HUES6 (cell line): ENCODE measurements at regions not wholly inside any gene's neighbourhood (a gene's known extent, or its start where the extent isn't known, plus 50 kb on each side); places are given as distances from the start of the nearest gene placed in this dataset.

Source experiments
- H3K27ac ChIP-seq: 2 replicates; pipeline ENCODE4 v1.7.0; 2013; ENCODE audit warnings: low read depth, mild to moderate bottlenecking, low read length, inconsistent platforms
- H3K27me3 ChIP-seq: 2 replicates; pipeline ENCODE4 v1.6.1; 2013; ENCODE audit warnings: low read length; ENCODE audit not compliant: control insufficient read depth, insufficient read depth
- H3K36me3 ChIP-seq: 2 replicates; pipeline ENCODE4 v1.6.1; 2013; ENCODE audit warnings: low read length; ENCODE audit not compliant: control insufficient read depth, insufficient read depth
- H3K4me1 ChIP-seq: 2 replicates; pipeline ENCODE4 v1.6.1; 2013; ENCODE audit warnings: low read length; ENCODE audit not compliant: control insufficient read depth, insufficient read depth
- H3K4me3 ChIP-seq: 2 replicates; pipeline ENCODE4 v1.5.1; 2013; ENCODE audit warnings: low read depth, low read length
- H3K9ac ChIP-seq: one replicate; pipeline ENCODE4 v1.6.1; 2013; ENCODE audit warnings: mild to moderate bottlenecking, low read length
- H3K9me3 ChIP-seq: 2 replicates; pipeline ENCODE4 v1.6.1; 2013; ENCODE audit warnings: low read depth, low read length; ENCODE audit not compliant: control insufficient read depth, insufficient read depth

- Histone ChIP-seq H3K27me3 (no peaks in the 10 kb centered on the region), H3K4me3 (no peak overlapping the region), H3K9ac (no peak overlapping the region), H3K4me1 (peaks cover 6% of the 10 kb centered on the region; the same call in 1 of the 2 replicates), H3K9me3 (no peaks in the 10 kb centered on the region), H3K27ac (no peak overlapping the region), H3K36me3 (no peaks in the 10 kb centered on the region)
Measured at GRCh38 chr13:44022196-44022595, 142.5 kb downstream of the LACC1 start.

GRCh38 chr13:44024167-44024845 lies 144.6 kb downstream of the LACC1 start:
- H3K9me3 ChIP-seq, result no peaks in the 10 kb centered on the region
- H3K27me3 ChIP-seq, result no peaks in the 10 kb centered on the region
- H3K27ac ChIP-seq, result no peak overlapping the region
- H3K4me3 ChIP-seq, result no peak overlapping the region
- H3K9ac ChIP-seq, result no peak overlapping the region
- no peaks in the 10 kb centered on the region for H3K4me1 ChIP-seq
- no peaks in the 10 kb centered on the region for H3K36me3 ChIP-seq

GRCh38 chr13:44024846-44025195 lies 145.1 kb downstream of the LACC1 start:
- Histone ChIP-seq H3K9me3 (no peaks in the 10 kb centered on the region), H3K9ac (no peak overlapping the region), H3K27me3 (no peaks in the 10 kb centered on the region), H3K4me1 (no peaks in the 10 kb centered on the region), H3K27ac (no peak overlapping the region), H3K4me3 (no peak overlapping the region), H3K36me3 (no peaks in the 10 kb centered on the region)

- Histone ChIP-seq H3K27me3 (no peaks in the 10 kb centered on the region), H3K9ac (no peak overlapping the region), H3K27ac (no peak overlapping the region), H3K4me1 (no peaks in the 10 kb centered on the region), H3K36me3 (no peaks in the 10 kb centered on the region), H3K9me3 (no peaks in the 10 kb centered on the region), H3K4me3 (no peak overlapping the region)
Measured at GRCh38 chr13:44026194-44026593, 146.5 kb downstream of the LACC1 start.

- Histone ChIP-seq H3K36me3 (no peaks in the 10 kb centered on the region), H3K27me3 (no peaks in the 10 kb centered on the region), H3K27ac (no peak overlapping the region), H3K4me1 (peaks cover 6% of the 10 kb centered on the region), H3K9ac (no peak overlapping the region), H3K9me3 (no peaks in the 10 kb centered on the region), H3K4me3 (no peak overlapping the region)
Measured at GRCh38 chr13:44028734-44029133, 149.0 kb downstream of the LACC1 start.

- peaks cover 11% of the 10 kb centered on the region for H3K4me1 ChIP-seq
- no peaks in the 10 kb centered on the region for H3K36me3 ChIP-seq
- H3K27me3 ChIP-seq, result no peaks in the 10 kb centered on the region
- no peak overlapping the region for H3K4me3 ChIP-seq
- H3K9ac ChIP-seq, result no peak overlapping the region
- H3K27ac ChIP-seq, result no peak overlapping the region
- H3K9me3 ChIP-seq, result peaks cover 3% of the 10 kb centered on the region; the same call in 1 of the 2 replicates
Measured at GRCh38 chr13:44030615-44031014, 150.9 kb downstream of the LACC1 start.

- Histone ChIP-seq H3K36me3 (no peaks in the 10 kb centered on the region), H3K4me3 (no peak overlapping the region), H3K9me3 (peaks cover 3% of the 10 kb centered on the region; the same call in 1 of the 2 replicates), H3K9ac (no peak overlapping the region), H3K27ac (no peak overlapping the region), H3K27me3 (no peaks in the 10 kb centered on the region), H3K4me1 (peaks cover 11% of the 10 kb centered on the region)
Measured at GRCh38 chr13:44031555-44031954, 151.9 kb downstream of the LACC1 start.

- no peak overlapping the region for H3K9ac ChIP-seq
Measured at GRCh38 chr13:44032802-44033201, 153.1 kb downstream of the LACC1 start.

GRCh38 chr13:44035400-44035799 lies 155.7 kb downstream of the LACC1 start:
- no peaks in the 10 kb centered on the region for H3K36me3 ChIP-seq
- H3K9me3 ChIP-seq, result peaks cover 3% of the 10 kb centered on the region; the same call in 1 of the 2 replicates
- no peak overlapping the region for H3K27ac ChIP-seq
- H3K4me1 ChIP-seq, result peaks cover 11% of the 10 kb centered on the region
- H3K4me3 ChIP-seq, result no peak overlapping the region
- H3K27me3 ChIP-seq, result no peaks in the 10 kb centered on the region
- no peak overlapping the region for H3K9ac ChIP-seq

More at GRCh38 chr13:44032802-44033201, 153.1 kb downstream of the LACC1 start:
- Histone ChIP-seq H3K4me1 (peaks cover 11% of the 10 kb centered on the region), H3K27ac (no peak overlapping the region), H3K9me3 (peaks cover 3% of the 10 kb centered on the region; the same call in 1 of the 2 replicates), H3K36me3 (no peaks in the 10 kb centered on the region), H3K4me3 (no peak overlapping the region), H3K27me3 (no peaks in the 10 kb centered on the region)

- H3K4me3 ChIP-seq, result no peak overlapping the region
- no peaks in the 10 kb centered on the region for H3K27me3 ChIP-seq
- H3K27ac ChIP-seq, result no peak overlapping the region
- no peak overlapping the region for H3K9ac ChIP-seq
- H3K4me1 ChIP-seq, result peaks cover 3% of the 10 kb centered on the region; the same call in 1 of the 2 replicates
- H3K36me3 ChIP-seq, result no peaks in the 10 kb centered on the region
- peaks cover 3% of the 10 kb centered on the region; the same call in 1 of the 2 replicates for H3K9me3 ChIP-seq
Measured at GRCh38 chr13:44040070-44040817, 160.5 kb downstream of the LACC1 start.

- H3K27me3 ChIP-seq, result no peaks in the 10 kb centered on the region
Measured at GRCh38 chr13:44040818-44041100, 161.1 kb downstream of the LACC1 start.

More at GRCh38 chr13:44040818-44041100, 161.1 kb downstream of the LACC1 start:
- H3K4me1 ChIP-seq, result peaks cover 3% of the 10 kb centered on the region; the same call in 1 of the 2 replicates
- H3K9me3 ChIP-seq, result no peaks in the 10 kb centered on the region
- H3K36me3 ChIP-seq, result no peaks in the 10 kb centered on the region
- no peak overlapping the region for H3K9ac ChIP-seq
- H3K27ac ChIP-seq, result no peak overlapping the region
- H3K4me3 ChIP-seq, result no peak overlapping the region
